Iris pigment epithelial cell (primary cell): ENCODE measurements at regions not wholly inside any gene's neighbourhood (a gene's known extent, or its start where the extent isn't known, plus 50 kb on each side); places are given as distances from the start of the nearest gene placed in this dataset.
A peak's percentile ranks its signal among the peaks of the same experiment; 100 is the strongest.
"Not testable (repeated sequence)": the region's sequence is repeated elsewhere in the genome, so short reads cannot be mapped to it uniquely, and the experiment has no call there.

Experiments
- DNase-seq: peaks from one replicate; pipeline ENCODE4 v3.0.0-alpha.2; 2011; ENCODE audit warnings: low read depth

DNA sequence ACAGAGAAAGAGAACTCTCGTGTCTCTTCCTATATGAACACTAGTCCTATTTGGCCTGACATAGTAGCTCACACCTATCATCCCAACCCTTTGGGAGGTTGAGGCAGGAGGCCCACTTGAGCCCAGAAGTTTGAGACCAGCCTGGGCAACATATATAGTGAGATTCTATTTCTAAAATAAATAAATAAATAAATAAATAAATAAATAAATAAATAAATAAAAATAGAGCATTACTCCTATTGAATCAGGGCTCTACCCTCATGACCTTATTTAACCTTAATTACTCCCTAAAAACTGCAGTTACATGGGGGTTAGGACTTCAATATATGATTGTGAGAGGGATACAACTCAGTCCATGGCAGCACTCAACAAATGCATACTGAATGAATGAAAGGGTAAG, 61.2 kb upstream of the GSC start:
- no peak for DNase-seq

DNA sequence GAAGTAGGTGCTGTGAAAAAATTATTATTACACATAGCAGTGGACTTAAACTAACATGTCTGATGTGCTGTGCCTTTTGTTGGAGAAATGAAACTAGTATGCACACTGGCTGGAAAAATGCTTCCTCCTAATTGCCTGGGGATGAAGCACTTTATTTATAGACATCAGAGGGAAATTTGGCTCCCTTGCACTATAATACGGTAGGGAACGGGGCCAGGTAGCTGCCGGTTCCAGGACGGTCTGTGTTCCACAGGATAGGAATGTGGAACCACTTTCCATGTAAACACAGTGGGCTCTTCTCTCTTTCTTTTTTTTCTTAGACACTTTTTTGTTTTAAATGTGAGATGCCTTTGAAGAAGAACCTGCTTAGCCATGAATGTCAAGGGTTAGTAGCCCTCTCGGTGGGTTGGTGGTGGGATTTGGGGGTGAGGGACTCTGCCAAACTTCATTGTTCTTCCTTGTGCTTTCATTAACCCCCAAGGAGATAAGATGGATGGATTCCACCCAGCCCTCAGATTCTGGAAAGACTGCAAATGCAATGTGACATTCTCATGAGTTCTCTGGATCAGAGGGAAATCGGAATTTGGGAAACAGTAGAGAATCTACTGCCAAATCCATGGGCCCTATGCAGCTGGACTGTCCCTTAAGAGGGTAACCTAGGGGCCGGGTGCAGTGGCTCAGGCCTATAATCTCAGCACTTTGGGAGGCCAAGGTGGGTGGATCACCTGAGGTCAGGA, 58.0 kb upstream of the GSC start:
- DNase-seq = no peak

DNA sequence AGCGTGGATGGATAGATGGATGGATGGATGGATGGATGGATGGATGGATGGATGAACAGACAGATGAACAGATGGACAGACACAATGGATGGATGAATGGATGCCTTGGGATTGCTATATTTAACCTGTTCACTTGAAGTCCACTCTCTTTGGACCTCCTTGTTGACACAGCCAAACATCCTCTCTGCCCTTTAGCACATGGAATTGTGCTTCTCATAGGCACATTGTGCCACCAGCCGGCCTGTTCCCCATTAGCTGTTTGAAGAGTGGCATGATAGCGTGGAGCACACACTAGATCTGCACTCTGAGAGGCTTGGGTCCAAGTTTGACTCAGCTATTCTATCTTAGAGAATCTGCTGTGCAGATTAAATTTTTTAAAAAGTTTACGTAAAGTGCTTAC, 56.9 kb upstream of the GSC start:
- no peak for DNase-seq

DNA sequence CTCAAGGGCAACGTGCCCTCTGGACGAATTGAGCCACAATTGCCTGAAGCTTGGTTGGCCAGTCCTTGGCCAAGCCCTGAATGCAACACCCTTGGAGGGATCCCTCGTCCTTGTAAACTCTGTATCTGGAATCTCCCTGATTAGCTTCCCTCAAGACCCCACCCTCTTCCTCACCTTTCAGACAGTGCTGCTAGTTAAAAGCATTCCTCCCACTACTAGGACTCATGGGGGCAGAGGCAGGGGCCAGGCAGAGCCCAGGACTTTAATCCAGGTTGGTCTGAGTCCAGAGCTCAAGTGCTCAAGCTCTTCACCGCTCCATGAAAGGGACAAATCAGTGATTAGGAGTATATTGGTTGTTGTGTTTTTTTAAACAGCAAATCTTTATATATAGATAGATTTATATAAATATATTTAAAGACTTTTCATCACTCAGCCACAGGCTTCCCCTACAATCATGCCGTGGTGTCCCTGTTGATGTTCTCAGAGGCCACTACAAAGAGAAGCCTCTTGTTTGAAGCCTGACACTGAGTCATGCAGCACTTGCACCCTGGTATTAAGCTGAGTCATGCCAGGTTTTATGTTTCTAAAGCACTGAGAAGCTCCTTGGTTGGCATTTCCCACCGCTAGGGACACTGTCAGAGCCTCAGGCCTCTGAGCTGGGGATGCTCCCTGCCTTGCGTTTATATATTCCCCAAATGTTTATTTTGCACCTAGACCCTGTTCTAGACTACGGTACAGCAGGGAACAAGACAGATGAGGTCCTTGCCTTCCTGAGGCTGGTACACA, 53.8 kb upstream of the GSC start:
- DNase-seq = peak; percentile 28

DNA sequence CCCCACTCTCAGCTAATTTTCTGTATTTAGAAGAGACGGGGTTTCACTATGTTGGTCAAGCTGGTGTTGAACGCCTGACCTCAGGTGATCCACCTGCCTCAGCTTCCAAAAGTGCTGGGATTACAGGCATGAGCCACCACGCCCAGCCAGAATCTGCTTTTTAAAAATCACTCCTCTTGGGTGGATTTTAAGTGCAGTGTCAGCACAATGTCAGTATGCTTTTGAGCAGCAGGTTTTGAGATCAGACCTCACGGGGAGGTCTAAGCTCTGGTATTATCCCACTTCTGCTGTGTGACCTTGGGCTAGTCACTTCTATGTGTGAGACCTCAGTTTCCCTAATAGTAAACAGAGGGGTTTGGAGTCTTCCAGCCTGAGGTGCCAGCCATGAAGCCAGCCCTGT, 51.8 kb upstream of the GSC start:
- DNase-seq = no peak

DNA sequence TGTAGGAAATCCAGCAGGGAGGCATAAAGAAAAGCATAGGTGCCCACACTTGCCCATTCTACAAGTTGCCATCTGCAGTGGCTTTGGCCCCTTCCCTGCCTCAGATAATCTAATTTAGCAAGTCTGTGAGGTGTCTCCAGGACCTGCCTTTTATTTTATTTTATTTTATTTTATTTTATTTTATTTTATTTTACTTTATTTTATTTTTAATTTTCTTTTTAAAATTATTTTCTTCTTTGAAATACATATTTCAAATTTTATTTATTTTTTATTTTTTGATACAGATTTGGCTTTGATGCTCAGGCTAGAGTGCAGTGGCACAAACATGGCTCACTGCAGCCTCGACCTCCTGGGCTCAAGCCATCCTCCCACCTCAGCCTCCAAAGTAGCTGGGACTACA, 51.0 kb upstream of the GSC start:
- not testable (repeated sequence) for DNase-seq
